Stromal cell of bone marrow (primary cell): ENCODE measurements at regions not wholly inside any gene's neighbourhood (a gene's known extent, or its start where the extent isn't known, plus 50 kb on each side); places are given as distances from the start of the nearest gene placed in this dataset.
"Not testable (repeated sequence)": the region's sequence is repeated elsewhere in the genome, so short reads cannot be mapped to it uniquely, and the experiment has no call there.

ENCODE experiments used
- DNase-seq: peaks from one replicate; pipeline ENCODE4 v3.0.0-alpha.2; 2012; ENCODE audit warnings: low read depth

DNA sequence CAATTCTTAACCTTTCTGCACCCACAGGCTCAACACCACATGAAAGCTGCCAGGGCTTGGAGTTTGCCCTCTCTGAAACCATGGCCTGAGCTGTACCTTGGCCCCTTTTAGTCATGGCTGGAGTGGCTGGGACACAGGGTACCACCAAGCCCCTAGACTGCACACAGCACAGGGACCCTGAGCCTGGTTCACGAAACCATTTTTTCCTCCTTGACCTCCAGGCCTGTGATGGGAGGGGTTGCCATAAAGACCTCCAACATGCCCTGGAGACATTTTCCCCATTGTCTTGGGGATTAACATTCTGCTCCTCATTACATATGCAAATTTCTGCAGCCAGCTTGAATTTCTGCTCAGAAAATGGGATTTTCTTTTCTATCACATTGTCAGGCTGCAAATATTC, 113.4 kb downstream of the XPNPEP1 start:
- DNase-seq, result not testable (repeated sequence)

DNA sequence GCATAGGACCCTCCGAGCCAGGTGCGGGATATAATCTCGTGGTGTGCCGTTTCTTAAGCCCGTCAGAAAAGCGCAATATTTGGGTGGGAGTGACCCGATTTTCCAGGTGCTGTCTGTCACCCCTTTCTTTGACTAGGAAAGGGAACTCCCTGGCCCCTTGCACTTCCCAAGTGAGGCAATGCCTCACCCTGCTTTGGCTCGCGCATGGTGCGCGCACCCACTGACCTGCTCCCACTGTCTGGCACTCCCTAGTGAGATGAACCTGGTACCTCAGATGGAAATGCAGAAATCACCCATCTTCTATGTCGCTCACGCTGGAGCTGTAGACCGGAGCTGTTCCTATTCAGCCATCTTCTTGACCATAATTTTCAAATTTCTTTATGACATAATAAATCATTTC, 122.1 kb downstream of the XPNPEP1 start:
- not testable (repeated sequence) for DNase-seq

- DNase-seq, result no peak
Observed at GRCh38 chr10:109790647-109791046, 132.7 kb downstream of the XPNPEP1 start.

- no peak for DNase-seq
Observed at GRCh38 chr10:109784236-109784635, 139.1 kb downstream of the XPNPEP1 start.

DNA sequence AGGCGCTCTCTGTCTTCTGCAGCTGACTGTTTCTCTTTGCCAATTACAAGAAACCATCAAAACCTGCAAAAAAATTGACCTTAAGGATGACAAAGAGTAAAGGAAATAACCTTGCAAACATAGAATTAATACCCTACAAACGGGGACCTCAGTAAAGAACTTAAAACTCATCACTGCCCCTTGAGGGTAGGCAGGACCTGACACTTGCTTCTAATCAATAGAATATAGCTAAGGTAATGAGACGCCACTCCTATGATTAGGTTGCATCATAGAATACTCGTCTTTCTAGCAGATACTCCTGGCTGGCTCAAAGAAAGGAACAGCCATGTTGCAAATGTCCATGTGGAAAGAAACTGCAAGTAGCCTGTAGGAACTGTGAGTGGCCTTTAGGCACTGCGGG, 140.0 kb downstream of the XPNPEP1 start:
- DNase-seq, result no peak

GRCh38 chr10:109780997-109781396, 142.3 kb downstream of the XPNPEP1 start:
- no peak for DNase-seq

- DNase-seq, result no peak
Observed at GRCh38 chr10:109778993-109779392, 144.3 kb downstream of the XPNPEP1 start.

GRCh38 chr10:109774121-109774440, 149.2 kb downstream of the XPNPEP1 start:
- DNase-seq, result no peak

DNA sequence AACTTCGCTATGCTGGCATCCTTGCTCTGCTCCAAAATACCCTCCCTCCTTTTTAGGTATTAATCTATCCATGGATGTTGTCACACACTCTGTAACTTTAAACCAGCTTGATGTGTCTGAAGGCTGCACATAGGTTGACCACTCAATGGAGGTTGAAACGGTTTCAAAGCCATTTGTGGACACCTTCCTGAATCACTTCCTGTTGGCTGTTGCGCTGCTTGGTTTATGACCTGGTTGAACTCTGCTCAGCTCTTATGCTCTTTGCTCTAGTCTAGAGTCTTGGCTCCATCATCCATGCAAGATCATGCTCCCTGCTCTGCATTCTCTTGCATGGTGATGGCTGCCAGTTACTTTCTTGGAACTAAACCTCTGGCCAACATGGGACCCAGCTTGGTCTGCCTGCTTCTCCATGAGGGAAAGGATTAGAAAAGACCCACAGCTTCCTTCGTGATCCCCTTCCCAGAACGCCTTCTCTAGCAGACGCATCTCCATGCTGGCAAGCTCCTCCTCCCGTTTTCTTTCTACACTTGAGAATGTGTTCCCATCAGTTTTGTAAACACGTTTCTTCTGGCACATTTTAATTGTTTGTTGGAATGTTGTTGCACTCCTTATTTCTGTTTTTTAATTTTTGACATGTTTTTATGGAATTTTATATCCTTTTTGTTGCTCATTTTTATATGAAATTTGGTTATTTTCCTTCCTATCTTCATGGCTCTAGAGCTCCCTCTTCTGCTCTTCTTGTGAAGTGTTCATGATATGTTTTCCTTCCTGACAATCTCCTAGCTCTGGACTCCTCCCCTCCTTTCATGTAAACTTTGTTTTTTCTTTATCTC, 149.8 kb downstream of the XPNPEP1 start:
- peak; percentile 13 for DNase-seq

GRCh38 chr10:109770663-109771062, 152.6 kb downstream of the XPNPEP1 start:
- DNase-seq, result no peak

- DNase-seq, result no peak
Observed at GRCh38 chr10:109769966-109770365, 153.3 kb downstream of the XPNPEP1 start.

DNA sequence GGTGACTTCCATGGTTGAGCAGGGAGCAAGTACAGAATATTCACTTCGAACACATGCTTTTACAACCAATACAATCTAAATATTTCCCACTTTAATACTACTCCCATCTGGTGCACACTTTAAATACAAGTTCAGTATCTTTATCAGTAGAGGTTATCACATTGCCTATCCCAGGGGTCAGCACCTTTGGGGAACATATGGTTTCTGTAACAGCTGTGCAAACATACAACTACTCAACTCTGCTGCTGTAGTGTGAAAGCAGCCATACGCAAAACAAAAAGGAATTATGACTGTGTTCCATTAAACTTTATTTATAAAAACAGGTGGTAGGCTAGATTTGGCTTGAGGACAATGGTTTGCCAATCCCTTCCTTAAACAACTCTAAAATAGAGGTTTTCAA, 157.5 kb downstream of the XPNPEP1 start:
- no peak for DNase-seq

GRCh38 chr10:109762555-109762954, 160.8 kb downstream of the XPNPEP1 start:
- no peak for DNase-seq

DNA sequence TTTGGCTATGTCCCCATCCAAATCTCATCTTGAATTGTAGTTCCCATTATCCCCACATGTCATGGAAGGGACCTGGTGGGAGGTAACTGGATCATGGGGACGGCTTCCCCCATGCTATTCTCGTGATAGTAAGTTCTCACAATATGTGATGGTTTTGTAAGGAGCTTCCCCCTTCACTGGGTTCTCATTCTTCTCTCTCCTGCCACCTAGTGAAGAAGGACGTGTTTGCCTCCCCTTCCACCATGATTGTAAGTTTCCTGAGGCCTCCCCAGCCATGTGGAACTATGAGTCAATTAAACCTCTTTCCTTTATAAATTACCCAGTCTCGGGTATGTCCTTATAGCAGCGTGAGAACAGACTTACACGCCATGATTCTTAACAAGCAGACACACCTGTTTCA, 165.6 kb downstream of the XPNPEP1 start:
- not testable (repeated sequence) for DNase-seq

DNA sequence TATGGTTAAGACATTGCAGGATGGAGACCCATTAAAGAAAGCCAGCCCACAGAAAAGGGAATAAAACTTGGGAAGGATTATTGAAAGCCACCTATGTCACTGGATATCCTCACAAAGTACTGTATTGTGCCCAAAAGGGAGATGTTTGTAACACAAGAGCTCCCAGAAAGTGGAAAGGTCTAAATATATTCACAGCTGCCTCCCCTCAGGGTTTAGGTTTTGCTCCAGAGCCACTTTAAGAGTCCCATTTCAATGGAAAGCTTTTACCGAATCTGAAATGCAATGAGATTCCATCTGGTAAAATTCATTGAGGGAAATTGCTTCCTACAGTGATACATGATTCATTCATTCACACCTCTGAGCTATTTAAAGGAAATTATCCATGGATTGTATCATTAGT, 176.4 kb downstream of the XPNPEP1 start:
- no peak for DNase-seq

DNA sequence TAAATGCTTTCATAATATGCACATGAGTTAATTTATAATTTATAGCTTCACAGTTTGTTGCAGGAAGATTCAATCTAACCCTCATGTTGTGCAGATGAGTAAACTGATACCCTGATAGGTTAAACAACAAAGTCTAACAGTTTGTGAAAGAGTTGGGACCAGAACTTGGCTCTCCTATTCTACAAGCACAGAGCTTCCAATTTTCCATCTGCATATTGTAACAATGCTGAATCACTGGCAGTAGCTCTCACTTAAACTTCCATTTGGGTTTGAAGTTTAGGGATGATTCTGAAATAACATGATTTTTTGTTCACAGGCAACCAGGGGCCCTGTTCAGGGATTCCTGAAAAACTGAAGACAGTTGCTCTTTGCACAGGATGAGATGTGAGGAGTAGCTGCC, 179.3 kb downstream of the XPNPEP1 start:
- no peak for DNase-seq

DNA sequence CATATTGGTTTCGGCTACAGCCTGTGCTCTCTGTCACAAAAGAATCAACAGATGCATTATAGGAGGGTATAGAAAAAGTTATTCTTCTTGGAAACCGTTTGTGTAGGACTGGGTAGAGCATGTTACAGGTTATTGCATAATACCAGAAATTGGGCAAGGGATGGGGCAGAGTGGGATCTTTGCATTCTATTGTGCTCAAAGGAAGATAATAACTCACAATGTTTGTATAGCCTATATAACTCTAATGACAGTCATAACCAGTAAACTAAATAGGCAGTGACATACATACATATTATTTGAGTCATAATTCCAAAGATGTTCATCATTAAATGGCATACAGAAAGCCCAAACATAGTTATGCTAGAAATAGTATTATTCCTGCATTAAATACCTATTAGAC, 179.7 kb downstream of the XPNPEP1 start:
- no peak for DNase-seq

DNA sequence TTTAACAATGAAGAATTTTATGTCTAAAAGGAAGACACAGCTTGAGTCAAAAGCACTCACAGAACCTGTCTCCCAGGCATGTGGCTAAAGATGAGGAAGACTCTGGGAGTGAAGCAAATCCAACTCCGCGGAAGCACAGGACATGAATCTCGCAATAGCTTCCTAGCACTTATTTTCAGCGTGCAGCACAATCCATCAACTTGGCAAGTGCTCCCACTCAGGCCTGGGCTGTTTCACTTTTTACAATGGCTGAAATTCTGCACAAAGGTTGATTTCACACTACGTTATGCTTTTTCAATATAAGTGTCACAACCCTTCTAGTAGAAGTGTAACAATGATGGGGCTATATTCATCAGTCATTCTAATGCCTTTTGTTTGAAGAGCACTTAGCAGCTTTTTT, 180.2 kb downstream of the XPNPEP1 start:
- DNase-seq, result no peak

DNA sequence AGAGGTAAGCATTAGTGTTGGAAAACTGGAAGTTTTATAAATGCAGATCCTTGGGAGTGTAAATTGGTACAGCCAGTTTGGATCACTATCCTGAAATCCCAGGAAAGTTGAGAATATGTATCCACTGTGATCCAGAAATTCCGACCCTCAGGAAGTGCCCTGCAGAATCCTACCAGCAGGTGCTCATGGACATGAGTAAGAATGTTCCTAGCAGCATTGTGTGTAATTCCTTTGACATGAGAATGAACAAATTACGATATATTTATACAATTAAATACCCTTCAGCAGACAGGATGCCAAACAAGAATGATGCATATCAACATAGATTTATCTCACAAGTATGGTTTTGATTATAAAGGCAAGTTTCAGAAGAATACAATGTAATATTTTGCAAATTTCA, 181.6 kb downstream of the XPNPEP1 start:
- DNase-seq, result no peak

DNA sequence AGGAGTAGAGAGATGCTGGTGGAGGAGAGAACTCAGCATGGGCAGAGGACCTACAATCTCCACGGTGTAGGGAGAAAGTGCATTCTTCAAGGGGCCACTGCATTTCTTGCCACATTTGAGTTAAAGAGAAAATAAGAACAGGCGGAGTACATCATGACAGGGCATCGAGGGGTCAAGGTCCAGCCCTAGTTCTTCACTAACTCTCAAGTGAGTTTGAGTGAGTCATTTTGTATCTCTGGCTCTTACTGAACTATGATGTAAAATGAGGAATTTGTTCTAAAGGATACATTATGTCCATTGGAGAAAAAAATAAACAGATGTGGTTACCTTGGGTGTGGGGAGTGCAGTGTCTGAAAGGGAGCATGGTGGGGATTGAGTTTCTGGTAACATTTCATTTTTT, 182.9 kb downstream of the XPNPEP1 start:
- DNase-seq, result no peak

GRCh38 chr10:109737626-109738025, 185.7 kb downstream of the XPNPEP1 start:
- no peak for DNase-seq

DNA sequence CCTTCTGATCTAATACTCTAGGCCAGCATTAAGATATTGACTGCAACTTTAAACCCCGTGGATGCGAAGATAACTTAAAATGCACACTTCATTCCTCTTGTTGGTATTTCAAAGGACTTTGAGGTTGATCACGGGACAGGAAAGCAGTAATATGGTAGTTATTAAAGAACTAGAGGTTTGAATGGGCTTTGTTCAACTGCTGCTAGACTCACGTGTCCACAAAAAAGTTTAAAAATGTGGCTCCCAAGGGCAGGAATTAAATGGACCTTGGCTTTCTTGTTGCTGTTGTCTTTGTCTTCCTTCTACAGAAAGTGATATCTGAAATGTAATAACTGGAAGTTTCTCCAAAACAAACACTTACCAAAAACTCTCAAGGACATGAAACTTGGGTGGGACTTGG, 186.3 kb downstream of the XPNPEP1 start:
- no peak for DNase-seq

DNA sequence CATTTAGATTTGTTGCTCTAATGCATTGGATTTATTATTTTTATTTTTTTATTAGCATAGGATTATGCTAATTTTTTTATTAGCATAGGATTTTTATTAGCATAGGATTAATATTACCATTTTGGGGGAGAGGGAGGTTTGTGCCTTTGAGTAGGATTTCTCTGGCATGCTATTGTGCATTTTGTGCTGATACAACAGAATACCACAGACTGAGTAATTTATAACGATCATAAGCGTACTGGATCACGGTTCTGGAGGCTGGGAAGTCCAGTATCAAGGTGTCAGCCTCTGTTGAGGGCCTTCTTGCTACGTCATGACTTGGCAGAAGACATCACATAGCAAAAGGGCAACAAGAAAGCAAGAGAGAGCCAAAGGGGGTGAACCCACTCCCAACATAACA, 187.5 kb downstream of the XPNPEP1 start:
- DNase-seq, result no peak

DNA sequence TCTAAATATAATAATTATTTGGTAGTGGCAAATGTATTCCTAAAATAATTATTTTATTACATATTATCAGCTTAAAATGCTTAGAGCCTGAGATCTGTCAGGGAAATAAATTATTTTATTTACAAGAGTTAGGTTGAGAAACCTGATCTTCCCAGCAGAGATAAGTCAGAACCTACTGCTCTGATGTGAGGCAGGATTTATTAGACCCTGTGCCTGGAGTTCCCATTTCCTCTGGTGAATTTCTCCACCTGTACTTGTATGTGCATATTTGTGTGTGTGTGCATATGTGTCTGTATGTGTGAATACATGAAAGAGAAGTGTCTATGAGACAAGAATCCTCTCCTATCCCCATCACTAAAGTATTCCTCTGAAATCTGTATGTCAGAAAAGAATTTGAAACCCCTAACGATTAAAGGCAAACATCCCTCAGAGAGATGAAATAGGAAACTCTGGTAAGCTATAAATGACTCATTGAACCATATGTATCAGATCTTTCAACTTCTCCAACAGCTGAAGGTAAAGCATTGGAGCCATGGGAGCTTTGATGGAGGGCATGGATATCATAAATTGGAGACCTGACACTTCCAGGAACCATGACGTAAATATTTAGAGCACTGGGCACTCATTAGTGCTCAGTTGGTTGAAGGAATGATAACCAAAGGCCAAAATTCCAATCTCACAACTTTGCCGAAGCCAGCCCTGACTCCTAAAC, 190.9 kb downstream of the XPNPEP1 start:
- no peak for DNase-seq
